Large intestine (tissue), 3 donors: ENCODE measurements at regions not wholly inside any gene's neighbourhood (a gene's known extent, or its start where the extent isn't known, plus 50 kb on each side); places are given as distances from the start of the nearest gene placed in this dataset.

ENCODE experiments used
- DNase-seq, 2 donors: peaks; one replicate each; pipeline versions ENCODE4 v3.0.0 to v3.0.0-alpha.2; 2013
- H3K27ac ChIP-seq: one replicate; pipeline ENCODE4 v1.5.1; 2013; ENCODE audit warnings: low read length
- H3K27me3 ChIP-seq: 2 replicates; pipeline ENCODE4 v1.6.1; 2013; ENCODE audit warnings: low read length; ENCODE audit not compliant: control insufficient read depth, insufficient read depth
- H3K36me3 ChIP-seq: 2 replicates; pipeline ENCODE4 v1.6.1; 2013; ENCODE audit warnings: low read length; ENCODE audit not compliant: control insufficient read depth, insufficient read depth
- H3K4me1 ChIP-seq: one replicate; pipeline ENCODE4 v1.6.1; 2013; ENCODE audit warnings: low read length; ENCODE audit not compliant: control insufficient read depth, insufficient read depth
- H3K4me3 ChIP-seq: one replicate; pipeline ENCODE4 v1.5.1; 2013; ENCODE audit warnings: low read length
- H3K9me3 ChIP-seq: one replicate; pipeline ENCODE4 v1.6.1; 2013; ENCODE audit warnings: mild to moderate bottlenecking, low read depth, low read length, moderate library complexity; ENCODE audit not compliant: control insufficient read depth
- whole genome bisulfite sequencing: methylation state at CpG from one replicate; pipeline ENCODE4 v1.1.5; 2013; ENCODE audit warnings: low lambda C conversion rate; ENCODE audit not compliant: insufficient coverage; 5-methylcytosine and 5-hydroxymethylcytosine counted together

DNA sequence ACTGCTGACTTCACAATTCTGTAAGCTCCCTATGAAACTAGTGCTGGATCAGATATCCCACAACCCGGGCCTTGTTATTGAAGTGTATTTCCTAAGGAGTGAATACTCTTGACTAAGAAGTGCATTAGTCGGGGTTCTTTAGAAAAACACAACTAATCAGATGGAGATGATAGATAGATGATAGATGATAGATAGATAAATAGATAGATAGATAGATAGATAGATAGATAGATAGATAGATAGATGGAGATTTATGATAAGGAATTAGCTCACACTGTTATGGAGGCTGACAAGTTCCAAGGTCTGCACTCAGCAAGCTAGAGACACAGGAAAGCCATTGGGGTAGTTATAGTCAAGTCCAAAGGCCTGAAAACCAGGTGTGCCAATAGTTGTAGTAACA, 214.6 kb upstream of the COX7C start:
- no peak overlapping the region for H3K4me3 ChIP-seq
- H3K27me3 ChIP-seq = no peaks in the 10 kb centered on the region
- DNase-seq = peak; percentile 10 to 26
- no peaks in the 10 kb centered on the region for H3K9me3 ChIP-seq
- no peaks in the 10 kb centered on the region for H3K4me1 ChIP-seq
- 100% methylated on average over 1 of the region's 2 CpGs for WGBS
- peak overlapping the region; percentile 47 for H3K27ac ChIP-seq
- no peaks in the 10 kb centered on the region for H3K36me3 ChIP-seq

DNA sequence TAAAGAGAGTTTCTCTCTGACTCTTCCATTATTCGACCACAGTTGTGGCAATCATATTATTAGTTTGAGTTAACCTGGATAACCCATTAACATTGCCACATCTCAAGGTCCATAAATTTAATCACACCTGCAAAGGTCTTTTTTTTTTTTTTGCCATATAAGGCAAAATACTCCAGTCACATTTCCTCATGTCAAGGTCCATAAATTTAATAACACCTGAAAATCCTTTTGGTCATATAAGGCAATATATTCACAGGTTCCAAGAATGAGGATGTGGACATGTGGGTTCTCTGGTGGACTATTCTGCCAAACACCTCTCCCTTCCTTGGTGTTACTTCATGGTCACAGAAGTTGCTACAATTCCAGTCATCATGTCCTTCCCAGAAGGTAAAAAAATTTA, 213.5 kb upstream of the COX7C start:
- Histone ChIP-seq H3K27ac (peak overlapping the region; percentile 16), H3K4me3 (no peak overlapping the region), H3K9me3 (no peaks in the 10 kb centered on the region), H3K4me1 (no peaks in the 10 kb centered on the region), H3K27me3 (no peaks in the 10 kb centered on the region), H3K36me3 (no peaks in the 10 kb centered on the region)
- WGBS = 38% methylated on average over 1 of the region's 1 CpG
- peak; percentile 39 to 78 for DNase-seq

- Histone ChIP-seq H3K9me3 (no peaks in the 10 kb centered on the region), H3K4me3 (no peak overlapping the region), H3K36me3 (no peaks in the 10 kb centered on the region), H3K4me1 (no peaks in the 10 kb centered on the region), H3K27me3 (no peaks in the 10 kb centered on the region), H3K27ac (no peak overlapping the region)
- WGBS = 95% methylated on average over 2 of the region's 2 CpGs
- no peak for DNase-seq
Observed at GRCh38 chr5:86407711-86408110, 210.0 kb upstream of the COX7C start.

GRCh38 chr5:86411596-86411995, 206.1 kb upstream of the COX7C start:
- Histone ChIP-seq H3K27ac (no peak overlapping the region), H3K4me1 (no peaks in the 10 kb centered on the region), H3K27me3 (no peaks in the 10 kb centered on the region), H3K36me3 (no peaks in the 10 kb centered on the region), H3K4me3 (no peak overlapping the region), H3K9me3 (no peaks in the 10 kb centered on the region)
- no peak for DNase-seq
- WGBS = 0% methylated on average over 1 of the region's 1 CpG

GRCh38 chr5:86427158-86427557, 190.6 kb upstream of the COX7C start:
- Histone ChIP-seq H3K9me3 (no peaks in the 10 kb centered on the region), H3K27me3 (no peaks in the 10 kb centered on the region), H3K4me3 (no peak overlapping the region), H3K4me1 (no peaks in the 10 kb centered on the region), H3K36me3 (no peaks in the 10 kb centered on the region), H3K27ac (no peak overlapping the region)
- WGBS = no CpG with 5 or more reads among the region's 2 CpGs
- DNase-seq = no peak

DNA sequence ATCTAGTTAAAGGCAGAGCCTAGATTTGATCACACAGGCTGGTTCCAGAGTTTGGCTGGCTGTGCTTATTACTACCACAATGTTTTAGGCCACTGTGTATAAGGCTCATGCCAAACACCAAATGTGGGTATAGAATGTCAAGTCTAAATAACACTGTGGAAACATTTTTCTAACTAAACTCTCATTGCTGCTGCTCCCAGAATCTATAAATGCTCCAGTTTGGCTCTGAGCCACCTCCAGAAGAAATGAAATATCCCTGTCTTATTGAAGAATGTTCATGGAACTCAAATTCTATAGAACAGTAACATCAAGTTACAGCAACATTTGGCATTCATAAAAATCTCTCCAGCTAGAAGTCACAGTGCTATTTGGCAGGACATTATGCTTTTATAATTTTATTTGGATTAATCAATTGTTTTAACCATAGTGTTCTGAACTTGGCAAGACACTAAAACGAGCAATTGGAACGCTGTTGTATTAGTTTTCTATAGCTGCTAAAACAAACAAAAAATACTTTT, 178.1 kb upstream of the COX7C start:
- H3K27ac ChIP-seq = no peak overlapping the region
- H3K4me3 ChIP-seq = no peak overlapping the region
- H3K36me3 ChIP-seq = no peaks in the 10 kb centered on the region
- no peaks in the 10 kb centered on the region for H3K27me3 ChIP-seq
- WGBS = 93% methylated on average over 2 of the region's 2 CpGs
- H3K9me3 ChIP-seq = no peaks in the 10 kb centered on the region
- no peaks in the 10 kb centered on the region for H3K4me1 ChIP-seq
- no peak for DNase-seq

DNA sequence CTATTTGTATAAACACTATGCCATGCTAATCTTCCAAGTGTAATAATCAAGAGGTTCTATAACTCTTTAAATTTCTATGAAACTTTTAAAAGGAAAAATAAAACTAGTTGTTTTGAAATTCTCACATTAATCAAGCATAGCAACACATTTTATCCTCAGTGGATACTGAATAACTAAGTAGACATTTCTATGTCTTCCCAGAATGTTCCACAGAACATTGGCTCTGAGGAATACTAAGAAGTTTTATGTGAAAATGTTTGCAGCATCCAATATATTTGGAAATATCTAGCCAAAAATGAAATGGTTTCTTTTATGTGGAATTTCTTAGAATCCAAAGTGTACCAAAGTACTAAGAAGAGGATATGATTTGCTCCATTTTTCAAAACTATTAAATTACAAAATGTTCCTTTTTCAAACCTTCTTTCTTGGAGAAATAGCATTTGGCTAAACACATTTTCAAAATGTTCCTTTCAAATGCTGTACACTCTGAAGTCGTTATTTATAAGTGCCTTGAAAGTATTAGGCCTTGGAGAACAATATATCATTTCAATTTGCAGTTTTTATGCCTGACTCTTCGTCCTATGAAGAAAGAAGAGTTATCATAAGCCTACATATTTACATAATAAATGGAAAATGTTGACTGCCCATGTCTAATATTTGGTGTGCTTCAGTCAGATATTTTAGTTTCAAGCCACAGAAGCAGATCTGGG, 175.6 kb upstream of the COX7C start:
- DNase-seq = no peak
- 80% methylated on average over 1 of the region's 2 CpGs for WGBS
- no peaks in the 10 kb centered on the region for H3K9me3 ChIP-seq
- H3K36me3 ChIP-seq = no peaks in the 10 kb centered on the region
- no peak overlapping the region for H3K27ac ChIP-seq
- no peaks in the 10 kb centered on the region for H3K4me1 ChIP-seq
- no peaks in the 10 kb centered on the region for H3K27me3 ChIP-seq
- H3K4me3 ChIP-seq = no peak overlapping the region

DNA sequence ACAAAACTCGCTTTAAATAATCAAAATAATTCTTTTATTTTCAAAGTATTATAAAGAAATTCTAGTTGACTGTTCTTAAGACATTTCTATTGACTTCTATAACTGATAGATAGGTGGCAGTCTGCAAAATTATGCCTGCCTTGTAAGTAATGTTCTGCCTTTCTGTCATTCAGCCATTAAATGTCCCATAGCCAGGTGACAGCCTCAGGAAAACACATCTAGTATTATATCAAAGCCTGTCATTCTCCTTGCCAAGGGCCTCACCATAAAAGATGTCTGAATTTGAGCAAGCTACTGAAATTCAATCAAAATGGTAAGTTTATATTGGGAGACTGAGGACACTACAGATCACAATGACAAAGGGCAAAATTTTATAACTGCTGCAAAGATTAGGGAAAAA, 170.4 kb upstream of the COX7C start:
- DNase-seq = no peak
- H3K9me3 ChIP-seq = no peaks in the 10 kb centered on the region
- 89% methylated on average over 1 of the region's 1 CpG for WGBS
- no peak overlapping the region for H3K27ac ChIP-seq
- peaks cover 3% of the 10 kb centered on the region for H3K4me1 ChIP-seq
- no peaks in the 10 kb centered on the region for H3K27me3 ChIP-seq
- H3K36me3 ChIP-seq = no peaks in the 10 kb centered on the region
- no peak overlapping the region for H3K4me3 ChIP-seq

DNA sequence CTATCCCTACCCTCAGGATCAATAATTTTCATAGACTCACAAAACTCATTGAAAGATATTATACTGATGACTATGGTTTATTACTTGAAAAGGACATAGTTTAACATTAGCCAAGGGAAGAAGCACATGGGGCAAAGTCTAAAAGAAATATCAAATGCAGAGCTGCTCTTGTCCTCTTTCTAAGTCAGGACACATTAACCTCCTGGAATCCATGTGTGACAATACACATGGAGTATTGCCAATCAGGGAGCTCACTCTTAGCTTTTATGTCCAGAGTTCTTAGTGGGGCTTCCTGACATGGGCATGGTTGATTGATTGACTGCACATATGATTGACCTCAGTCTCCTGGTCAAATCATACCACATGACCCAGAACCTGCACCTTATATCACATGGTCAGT, 165.5 kb upstream of the COX7C start:
- H3K9me3 ChIP-seq = peaks cover 2% of the 10 kb centered on the region
- H3K27me3 ChIP-seq = no peaks in the 10 kb centered on the region
- no peaks in the 10 kb centered on the region for H3K36me3 ChIP-seq
- no peak overlapping the region for H3K4me3 ChIP-seq
- peaks cover 5% of the 10 kb centered on the region for H3K4me1 ChIP-seq
- DNase-seq = peak; percentile 39 to 78
- peak overlapping the region; percentile 75 for H3K27ac ChIP-seq

- Histone ChIP-seq H3K27me3 (no peaks in the 10 kb centered on the region), H3K27ac (no peak overlapping the region), H3K4me3 (no peak overlapping the region), H3K9me3 (peaks cover 9% of the 10 kb centered on the region), H3K36me3 (no peaks in the 10 kb centered on the region), H3K4me1 (peaks cover 18% of the 10 kb centered on the region)
- WGBS = no CpG with 5 or more reads among the region's 16 CpGs
- no peak for DNase-seq
Observed at GRCh38 chr5:86460519-86460918, 157.2 kb upstream of the COX7C start.
